Gastrocnemius medialis (tissue), 4 donors: ENCODE measurements at regions not wholly inside any gene's neighbourhood (a gene's known extent, or its start where the extent isn't known, plus 50 kb on each side); places are given as distances from the start of the nearest gene placed in this dataset.

ENCODE experiments used
- ATAC-seq, 2 donors: fragments of 150-250 bp; one replicate each; pipeline ENCODE4 v1.9.1; 2016
- DNase-seq, 2 donors: peaks; one replicate each; pipeline ENCODE4 v3.0.0-alpha.2; 2019
- H3K27ac ChIP-seq, 4 donors: fragments of 200-600 bp; sonication (generic); 1 replicate in 1 of 4; 2 replicates in 3 of 4; pipeline ENCODE4 v1.5.1; 2016 to 2018; ENCODE audit warnings: mild to moderate bottlenecking in 2 of 4, moderate library complexity in 1 of 4
- H3K27me3 ChIP-seq, 3 donors: fragments of 200-600 bp; sonication (generic) in 2 of 3; 1 replicate in 1 of 3; 2 replicates in 2 of 3; pipeline versions ENCODE4 v1.5.1 to v1.6.0; 2016 to 2019; ENCODE audit warnings: mild to moderate bottlenecking in 1 of 3, moderate library complexity in 1 of 3
- H3K36me3 ChIP-seq, 2 donors: fragments of 200-600 bp; sonication (generic) in 1 of 2; one replicate each; pipeline ENCODE4 v1.5.1; 2017 to 2018
- H3K4me1 ChIP-seq, 2 donors: fragments of 200-600 bp; sonication (generic) in 1 of 2; one replicate each; pipeline ENCODE4 v1.5.1; 2016 to 2017; ENCODE audit warnings: mild to moderate bottlenecking in 2 of 2
- H3K4me3 ChIP-seq, 4 donors: fragments of 200-600 bp; sonication (generic) in 3 of 4; 1 replicate in 1 of 4; 2 replicates in 3 of 4; pipeline ENCODE4 v1.5.1; 2016 to 2019; ENCODE audit warnings: mild to moderate bottlenecking in 2 of 4
- H3K9me3 ChIP-seq, 3 donors: fragments of 200-600 bp; sonication (generic) in 2 of 3; 1 replicate in 1 of 3; 2 replicates in 2 of 3; pipeline ENCODE4 v1.5.1; 2016 to 2019
- POLR2A ChIP-seq, 2 donors: fragments of 450-650 bp; IDR thresholded peaks; one replicate each; pipeline ENCODE4 v1.6.1; 2017; ENCODE audit warnings: antibody characterized with exemption in 2 of 2, mild to moderate bottlenecking in 2 of 2, moderate library complexity in 2 of 2
- in situ Hi-C, 4 donors: fragments of 200-750 bp; cut with MboI; loops; one replicate each; pipeline versions ENCODE4 v1.15.0 to v1.8.0; 2017; ENCODE audit warnings: low sequenced_read_pairs in 4 of 4
- intact Hi-C: fragments of 100-400 bp; cut with DNase I; formaldehyde crosslinking; loops from one replicate; pipeline ENCODE4 v1.15.1; 2023; ENCODE audit warnings: low total_unique reads
- TF ChIP-seq, protein P1 (sequence below), 5 experiments: fragments of 450-650 bp in 3 of 5; fragments of 200-600 bp in 2 of 5; sonication (generic) in 2 of 5; IDR thresholded peaks in 4 of 5; conservative IDR thresholded peaks in 1 of 5; 1 replicate in 4 of 5; 2 replicates in 1 of 5; pipeline ENCODE4 v1.5.1; 2016 to 2019; ENCODE audit warnings: antibody characterized with exemption in 5 of 5, mild to moderate bottlenecking in 3 of 5, moderate library complexity in 3 of 5

DNA sequence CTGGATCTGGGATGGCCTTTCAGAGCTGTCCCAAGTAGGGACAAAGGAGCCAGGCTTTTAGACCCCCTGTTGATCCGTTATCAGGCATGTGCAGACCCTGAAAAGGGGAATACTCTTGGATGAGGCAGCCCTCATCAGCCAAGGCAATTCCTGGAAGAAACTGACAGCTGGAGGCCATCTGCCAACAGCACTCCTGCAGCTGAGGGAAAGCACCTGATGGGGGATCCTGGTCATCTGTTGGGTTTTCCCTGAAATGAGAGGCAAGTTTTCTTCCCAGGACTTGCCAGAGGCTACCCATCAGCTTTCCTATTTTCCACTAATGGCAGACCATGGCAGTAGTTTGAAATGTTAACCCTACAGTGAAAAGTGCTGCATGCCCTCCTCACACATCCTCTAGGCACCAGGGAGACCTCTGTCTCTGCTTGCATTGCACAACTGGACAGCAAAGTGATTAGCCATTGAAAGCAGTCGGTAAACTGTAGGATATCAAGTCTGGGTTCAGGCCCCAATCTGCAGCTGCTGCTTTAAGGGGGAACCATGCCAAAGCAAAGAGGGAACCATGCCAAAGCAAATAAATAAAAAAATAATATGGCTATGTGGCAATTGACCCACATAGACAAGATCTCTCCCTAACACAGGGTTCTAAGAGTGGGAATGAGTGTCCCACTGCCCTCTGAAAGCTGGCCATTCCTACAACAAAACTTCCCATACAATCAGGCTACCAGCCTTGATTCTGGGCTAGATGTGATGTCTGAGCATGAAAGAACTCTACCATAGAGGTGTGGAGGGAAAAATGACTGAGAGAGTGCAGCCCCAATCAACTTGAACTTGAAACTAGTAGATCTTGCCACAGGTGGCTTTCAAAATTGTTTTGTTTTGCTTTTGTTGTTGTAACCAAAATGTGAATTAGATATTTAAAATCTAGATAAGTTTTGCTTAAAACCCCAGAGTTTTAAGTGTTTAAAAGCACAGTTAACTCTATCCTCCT, 232.0 kb upstream of the STT3B start:
- Histone ChIP-seq H3K4me3 (no peak overlapping the region), H3K9me3 (no peaks in the 10 kb centered on the region), H3K27me3 (no peaks in the 10 kb centered on the region), H3K36me3 (no peaks in the 10 kb centered on the region), H3K27ac (no peak overlapping the region), H3K4me1 (no peaks in the 10 kb centered on the region)
- ATAC-seq: no peak
- intact Hi-C loops (no loop called here), in situ Hi-C loops (no loop called here)
- no peak for TF ChIP-seq POLR2A (IDR thresholded peaks at IDR 0.05)
- TF ChIP-seq, protein P1, sequence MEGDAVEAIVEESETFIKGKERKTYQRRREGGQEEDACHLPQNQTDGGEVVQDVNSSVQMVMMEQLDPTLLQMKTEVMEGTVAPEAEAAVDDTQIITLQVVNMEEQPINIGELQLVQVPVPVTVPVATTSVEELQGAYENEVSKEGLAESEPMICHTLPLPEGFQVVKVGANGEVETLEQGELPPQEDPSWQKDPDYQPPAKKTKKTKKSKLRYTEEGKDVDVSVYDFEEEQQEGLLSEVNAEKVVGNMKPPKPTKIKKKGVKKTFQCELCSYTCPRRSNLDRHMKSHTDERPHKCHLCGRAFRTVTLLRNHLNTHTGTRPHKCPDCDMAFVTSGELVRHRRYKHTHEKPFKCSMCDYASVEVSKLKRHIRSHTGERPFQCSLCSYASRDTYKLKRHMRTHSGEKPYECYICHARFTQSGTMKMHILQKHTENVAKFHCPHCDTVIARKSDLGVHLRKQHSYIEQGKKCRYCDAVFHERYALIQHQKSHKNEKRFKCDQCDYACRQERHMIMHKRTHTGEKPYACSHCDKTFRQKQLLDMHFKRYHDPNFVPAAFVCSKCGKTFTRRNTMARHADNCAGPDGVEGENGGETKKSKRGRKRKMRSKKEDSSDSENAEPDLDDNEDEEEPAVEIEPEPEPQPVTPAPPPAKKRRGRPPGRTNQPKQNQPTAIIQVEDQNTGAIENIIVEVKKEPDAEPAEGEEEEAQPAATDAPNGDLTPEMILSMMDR (IDR thresholded peaks at IDR 0.05 in 4 of 5, conservative IDR thresholded peaks at IDR 0.05 in 1 of 5): no peak
- DNase-seq: no peak

DNA sequence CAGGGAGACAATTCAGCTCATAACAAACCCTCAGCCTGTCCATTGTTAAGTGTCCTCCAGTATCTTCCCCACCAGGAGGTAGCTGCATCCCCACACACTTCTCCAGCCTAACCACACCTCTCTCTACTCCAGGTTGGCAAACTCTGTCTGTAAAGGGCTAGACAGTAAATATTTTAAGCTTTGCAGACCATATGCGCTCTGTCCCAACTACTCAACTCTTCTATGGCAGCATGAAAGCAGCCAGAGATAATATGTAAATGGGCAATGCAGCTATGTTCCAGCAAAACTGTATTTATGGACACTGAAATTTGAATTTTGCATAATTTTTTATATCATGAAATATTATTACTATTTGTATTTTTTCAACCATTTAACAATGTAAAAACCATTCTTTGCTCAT, 230.4 kb upstream of the STT3B start:
- no peak overlapping the region for H3K27ac ChIP-seq
- no peak overlapping the region for H3K4me3 ChIP-seq
- in situ Hi-C loops: no loop called here
- no peaks in the 10 kb centered on the region for H3K36me3 ChIP-seq
- ATAC-seq: no peak
- no peak for TF ChIP-seq POLR2A (IDR thresholded peaks at IDR 0.05)
- TF ChIP-seq, protein P1 (IDR thresholded peaks at IDR 0.05 in 4 of 5, conservative IDR thresholded peaks at IDR 0.05 in 1 of 5): no peak
- intact Hi-C loops: no loop called here
- no peaks in the 10 kb centered on the region for H3K27me3 ChIP-seq
- DNase-seq: no peak
- no peaks in the 10 kb centered on the region for H3K9me3 ChIP-seq
- H3K4me1 ChIP-seq: no peaks in the 10 kb centered on the region

DNA sequence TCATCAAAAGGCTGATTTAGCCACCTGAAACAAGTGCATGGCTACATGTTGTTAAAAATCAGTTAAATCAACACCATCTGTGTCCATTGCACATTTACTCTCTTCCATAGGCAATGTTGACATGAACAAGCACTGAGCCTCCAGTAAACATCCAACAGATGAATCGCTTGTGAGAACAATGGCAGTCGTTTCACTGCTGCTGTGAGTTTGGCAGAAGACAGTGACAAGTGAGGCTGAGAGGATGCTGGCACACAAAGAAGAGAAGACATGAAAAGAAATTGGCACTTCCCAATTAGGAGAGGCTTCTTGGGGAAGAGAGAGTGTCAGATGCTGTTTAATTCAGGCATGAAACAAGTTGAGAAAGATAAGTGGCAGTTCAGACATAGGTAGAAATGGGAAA, 227.4 kb upstream of the STT3B start:
- DNase-seq (no peak), ATAC-seq (no peak)
- in situ Hi-C loops (no loop called here), intact Hi-C loops (no loop called here)
- TF ChIP-seq POLR2A (IDR thresholded peaks at IDR 0.05): no peak
- TF ChIP-seq, protein P1 (IDR thresholded peaks at IDR 0.05 in 4 of 5, conservative IDR thresholded peaks at IDR 0.05 in 1 of 5): no peak
- Histone ChIP-seq H3K4me1 (no peaks in the 10 kb centered on the region), H3K36me3 (no peaks in the 10 kb centered on the region), H3K4me3 (no peak overlapping the region), H3K9me3 (no peaks in the 10 kb centered on the region), H3K27me3 (no peaks in the 10 kb centered on the region), H3K27ac (no peak overlapping the region)

DNA sequence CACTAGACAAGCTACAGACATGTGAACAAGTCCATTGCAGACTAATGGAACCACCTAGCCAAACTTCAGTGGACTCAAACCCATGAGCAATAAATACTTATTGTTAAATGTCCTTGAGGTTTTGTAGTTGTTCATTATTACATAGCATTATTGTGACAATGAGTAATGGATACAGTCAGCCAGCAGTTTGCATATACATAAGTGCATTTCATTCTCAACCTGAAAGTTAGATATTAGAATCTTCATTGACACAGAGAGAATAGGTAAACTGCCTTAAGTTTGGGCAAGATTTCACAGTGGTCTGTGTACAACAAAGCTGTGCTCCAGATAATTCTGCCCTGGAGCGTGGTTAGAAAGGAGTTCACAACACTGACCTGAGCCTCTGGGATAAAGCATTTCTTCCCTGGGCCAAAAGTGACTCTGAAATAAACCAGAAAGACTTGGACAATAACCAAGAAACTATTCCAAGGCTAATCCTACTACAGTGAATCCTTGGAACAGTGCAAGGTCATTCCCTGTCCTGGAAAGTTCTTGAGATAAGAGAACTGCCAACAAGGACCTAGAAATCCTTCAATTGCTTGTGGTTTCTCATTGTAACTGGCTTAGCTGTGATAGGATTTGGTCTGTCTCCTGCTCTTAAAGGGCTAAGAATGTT, 225.5 kb upstream of the STT3B start:
- H3K9me3 ChIP-seq: no peaks in the 10 kb centered on the region
- TF ChIP-seq, protein P1 (IDR thresholded peaks at IDR 0.05 in 4 of 5, conservative IDR thresholded peaks at IDR 0.05 in 1 of 5): no peak
- H3K4me3 ChIP-seq: no peak overlapping the region
- intact Hi-C loops (no loop called here), in situ Hi-C loops (no loop called here)
- ATAC-seq: no peak
- no peak overlapping the region for H3K27ac ChIP-seq
- H3K27me3 ChIP-seq: no peaks in the 10 kb centered on the region
- H3K4me1 ChIP-seq: no peaks in the 10 kb centered on the region
- H3K36me3 ChIP-seq: no peaks in the 10 kb centered on the region
- DNase-seq: no peak
